Right renal cortex interstitium (tissue), 3 donors: ENCODE measurements at regions not wholly inside any gene's neighbourhood (a gene's known extent, or its start where the extent isn't known, plus 50 kb on each side); places are given as distances from the start of the nearest gene placed in this dataset.
A peak's percentile ranks its signal among the peaks of the same experiment; 100 is the strongest.

ENCODE experiments used
- DNase-seq, 3 donors: peaks; one replicate each; pipeline ENCODE4 v3.0.0-alpha.2; 2013; ENCODE audit warnings: low read depth in 3 of 3, low spot score in 2 of 3

DNA sequence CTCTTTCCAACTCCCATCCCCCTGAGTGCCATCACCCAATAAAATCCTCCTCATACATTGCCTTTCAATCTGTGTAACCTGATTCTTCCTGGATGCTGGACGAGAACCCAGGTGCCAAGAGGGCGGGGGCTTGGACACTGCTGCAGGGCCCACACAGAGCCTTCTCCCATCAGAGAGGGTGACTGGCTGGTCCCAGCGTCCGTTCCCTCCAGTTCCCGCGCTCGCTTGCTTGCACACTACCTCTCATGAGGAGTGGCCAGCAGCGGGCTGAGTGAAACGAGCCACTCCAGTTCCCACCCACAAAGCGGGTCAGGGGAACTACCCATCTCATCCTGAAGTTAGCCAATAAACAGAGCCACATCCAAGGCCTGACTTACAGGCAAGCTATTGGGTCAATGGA lies 602.6 kb upstream of the ADAMTS16 start:
- no peak for DNase-seq

DNA sequence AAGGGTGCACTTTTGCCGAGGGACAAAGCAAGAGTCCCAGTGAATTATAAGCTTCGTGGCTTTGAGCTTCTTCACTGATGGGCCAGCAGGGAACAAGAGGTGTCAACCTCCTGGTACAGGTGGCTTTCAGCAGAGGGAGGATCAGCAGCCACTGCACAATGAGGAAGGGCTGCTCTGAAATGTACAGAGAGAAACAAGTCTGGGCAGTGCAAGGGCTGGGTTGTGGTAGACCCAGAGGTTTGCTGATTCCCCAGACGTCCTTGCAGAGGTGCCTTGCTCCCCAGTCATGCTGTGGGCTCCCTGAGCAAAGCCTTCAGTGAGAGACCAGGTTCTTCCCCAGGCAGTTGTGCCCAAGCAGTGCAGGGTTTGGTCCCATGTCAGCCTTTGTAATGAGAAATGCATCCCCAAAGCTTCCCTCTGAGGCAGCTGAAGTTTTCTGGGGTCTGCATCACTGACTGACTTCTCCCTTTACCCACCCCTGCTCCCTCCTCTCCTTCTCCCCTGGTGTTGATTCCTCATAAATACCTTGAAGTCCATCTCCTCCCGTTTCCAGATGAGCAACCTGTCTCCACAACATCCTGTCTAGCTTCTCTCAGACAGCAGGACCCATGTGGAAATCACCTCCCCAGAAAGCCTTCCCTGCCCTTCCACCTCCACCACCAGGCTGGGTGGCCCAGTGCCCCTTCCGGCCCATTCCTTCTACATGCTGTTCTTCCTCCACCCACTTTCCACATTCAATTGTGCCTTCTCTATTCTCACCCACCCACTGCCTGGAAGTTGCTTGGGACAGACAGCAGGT lies 599.6 kb upstream of the ADAMTS16 start:
- no peak for DNase-seq

DNA sequence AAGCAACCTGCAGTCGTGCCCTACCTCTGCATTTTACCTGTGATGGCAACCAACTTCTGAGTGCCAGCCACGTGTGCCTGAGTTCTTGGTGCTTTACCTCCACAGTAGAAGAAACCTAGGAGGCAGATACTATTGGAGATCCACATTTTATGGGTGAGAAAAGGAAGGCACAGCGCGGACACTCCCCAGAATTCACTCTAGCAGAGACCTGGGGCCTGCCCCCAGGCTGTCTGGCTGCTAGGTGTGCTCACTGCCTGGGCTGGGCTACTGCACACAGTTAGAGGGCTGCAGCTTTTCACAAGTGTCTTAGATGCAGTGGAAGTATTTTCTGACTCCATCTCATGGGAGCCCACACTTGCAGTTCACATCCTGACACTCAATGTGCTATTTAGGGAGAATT lies 598.8 kb upstream of the ADAMTS16 start:
- no peak for DNase-seq

DNA sequence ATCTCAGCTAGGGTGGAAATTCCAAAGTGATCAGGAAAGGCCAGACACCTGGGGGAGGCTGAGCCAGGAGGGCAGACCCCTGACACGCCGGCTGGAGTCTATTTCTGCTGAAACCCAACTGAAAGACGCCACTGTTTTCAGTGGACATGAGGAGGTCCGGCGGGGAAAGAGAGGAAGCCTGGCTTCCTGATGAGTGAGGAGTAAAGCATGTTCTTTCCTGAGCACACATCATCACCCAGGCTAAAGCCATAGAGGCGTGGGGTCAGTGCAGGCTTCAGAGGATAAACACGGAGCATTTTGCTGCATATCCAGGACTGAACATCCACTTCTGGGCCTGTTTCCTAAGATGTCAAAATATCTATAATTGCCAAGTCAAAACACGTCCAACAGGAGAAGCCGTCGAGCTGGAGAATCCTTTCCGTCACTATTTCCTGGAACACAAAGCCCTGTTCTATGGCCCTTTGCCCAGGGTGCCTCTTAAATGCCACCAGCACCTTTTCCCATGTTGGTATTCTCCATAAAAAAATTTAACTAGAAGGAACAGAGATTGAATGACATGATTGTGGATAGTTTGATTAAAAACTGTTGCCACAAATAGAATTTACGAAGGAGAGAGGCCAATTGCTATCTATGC lies 597.9 kb upstream of the ADAMTS16 start:
- DNase-seq, result no peak

DNA sequence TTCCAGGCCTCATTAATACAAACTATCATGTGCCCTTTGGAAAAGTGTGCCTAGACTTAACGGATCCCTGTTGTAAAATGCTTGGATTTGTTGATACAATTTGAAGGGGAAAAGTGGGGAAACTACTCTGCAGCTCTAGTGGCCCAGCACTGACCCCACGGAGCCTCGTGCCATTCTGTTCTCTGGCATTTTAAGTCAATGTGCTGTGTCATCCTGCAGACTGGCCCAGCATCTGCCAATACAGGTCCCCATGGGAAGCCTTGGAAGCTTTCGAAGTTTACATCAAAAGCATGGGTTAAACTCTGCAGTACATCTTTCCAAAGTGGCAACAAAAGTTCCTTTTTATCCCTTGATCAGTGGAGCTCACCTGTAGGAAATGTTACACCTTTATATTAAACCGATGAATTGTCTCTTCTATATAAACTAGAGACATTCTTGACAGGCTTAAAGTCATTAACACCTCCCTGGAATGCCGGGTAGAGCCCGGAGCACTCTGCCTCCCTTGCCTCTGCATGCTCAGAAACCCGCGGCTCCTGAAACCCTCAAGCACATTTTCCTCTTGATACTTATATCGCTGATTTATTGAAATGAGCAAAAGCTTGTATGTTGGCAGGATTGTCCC lies 596.0 kb upstream of the ADAMTS16 start:
- DNase-seq, result no peak

GRCh38 chr5:4547547-4547946 lies 592.6 kb upstream of the ADAMTS16 start:
- no peak for DNase-seq

DNA sequence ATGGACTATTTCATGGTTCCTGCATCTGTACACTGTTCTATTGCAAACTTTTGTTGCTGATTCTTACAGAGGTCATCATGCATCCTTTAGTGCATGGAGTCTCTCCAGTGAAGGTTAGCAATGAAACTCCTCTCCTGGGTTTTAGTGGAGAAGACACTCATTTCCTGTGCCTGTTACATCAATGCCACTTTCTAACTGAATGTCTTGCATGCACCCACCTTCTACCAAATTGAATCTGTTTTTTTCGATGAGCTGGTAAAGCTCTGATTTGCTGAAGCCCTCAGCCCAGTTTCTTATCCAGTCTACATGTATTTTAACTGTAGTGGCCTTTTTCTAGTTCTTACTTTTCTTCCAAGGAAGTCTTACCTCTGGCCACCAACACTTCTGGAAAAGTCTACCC lies 591.8 kb upstream of the ADAMTS16 start:
- DNase-seq, result no peak

- no peak for DNase-seq
These were observed 590.8 kb upstream of the ADAMTS16 start for GRCh38 chr5:4549351-4549750.

DNA sequence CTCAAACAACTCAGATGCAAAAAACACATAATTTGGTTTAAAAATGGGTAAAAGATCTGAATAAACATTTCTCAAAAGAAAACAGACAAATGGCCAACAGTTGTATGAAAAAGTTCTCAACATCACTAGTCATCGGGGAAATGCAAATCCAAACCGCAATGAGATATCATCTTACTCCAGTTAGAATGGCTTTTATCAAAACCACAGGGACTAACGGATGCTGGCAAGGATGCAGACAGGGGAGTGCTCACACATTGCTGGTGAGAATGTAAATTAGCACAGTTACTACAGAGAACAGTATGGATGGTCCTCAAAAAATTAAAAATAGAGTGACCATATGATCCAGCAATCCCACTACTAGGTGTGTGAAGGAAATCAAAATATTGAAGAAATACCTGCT lies 589.1 kb upstream of the ADAMTS16 start:
- no peak for DNase-seq

DNA sequence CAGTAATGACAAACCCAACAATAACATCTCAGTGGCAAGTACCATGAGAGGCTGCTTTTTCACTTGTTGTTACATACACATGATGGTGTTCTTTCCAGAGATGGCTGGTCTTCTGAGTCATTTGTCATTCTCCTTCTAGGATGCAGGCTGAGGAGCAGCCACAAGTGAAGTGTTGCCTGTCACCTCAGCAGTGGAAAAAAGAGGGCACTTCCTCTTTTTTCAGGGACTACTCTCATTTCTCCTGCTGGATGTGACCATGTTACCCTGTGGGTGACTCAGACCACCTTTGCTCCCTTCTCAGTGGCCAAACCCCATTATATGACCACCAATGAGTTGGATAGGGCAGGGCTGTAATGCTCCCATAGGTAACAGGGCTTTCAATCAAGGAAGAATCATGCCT lies 587.0 kb upstream of the ADAMTS16 start:
- no peak for DNase-seq

DNA sequence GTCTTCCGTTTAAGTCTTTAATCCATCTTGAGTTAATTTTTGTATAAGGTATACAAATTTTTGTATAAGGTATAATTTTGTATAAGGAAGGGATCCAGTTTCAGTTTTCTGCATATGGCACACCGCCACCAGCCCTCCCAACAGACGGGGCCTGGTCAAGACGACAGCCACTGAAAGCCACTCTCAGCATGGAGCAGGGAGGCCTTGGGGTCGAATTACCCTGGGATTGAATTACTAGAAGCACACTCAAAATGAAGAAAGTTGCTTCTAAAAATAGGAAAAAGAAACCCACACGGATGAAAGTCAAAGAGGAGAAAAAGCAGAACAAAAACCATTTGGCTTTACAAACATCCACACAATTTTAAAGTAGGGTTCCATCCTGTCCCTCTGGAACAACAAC lies 586.2 kb upstream of the ADAMTS16 start:
- DNase-seq, result peak in 1 of 3 donors; percentile 10

- DNase-seq, result no peak
These were observed 584.3 kb upstream of the ADAMTS16 start for GRCh38 chr5:4555725-4556285.

DNA sequence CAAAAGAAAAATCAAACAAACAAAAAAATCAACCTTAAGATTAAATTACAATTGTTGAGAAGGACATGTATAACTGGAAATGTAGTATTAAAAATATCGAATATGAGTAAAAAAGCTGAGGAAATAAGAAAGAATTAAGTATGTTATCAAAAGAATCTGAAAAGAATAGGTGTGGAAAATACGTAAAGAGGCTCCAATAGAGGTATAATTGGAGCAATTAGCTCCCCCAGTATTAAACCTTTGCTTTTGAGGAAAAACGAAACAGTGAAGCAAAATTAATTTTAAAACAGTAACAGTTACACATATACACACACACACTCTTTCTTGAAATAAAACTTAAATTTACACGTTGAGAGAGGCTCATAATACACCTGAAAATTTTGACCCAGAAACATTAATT lies 578.7 kb upstream of the ADAMTS16 start:
- no peak for DNase-seq

DNA sequence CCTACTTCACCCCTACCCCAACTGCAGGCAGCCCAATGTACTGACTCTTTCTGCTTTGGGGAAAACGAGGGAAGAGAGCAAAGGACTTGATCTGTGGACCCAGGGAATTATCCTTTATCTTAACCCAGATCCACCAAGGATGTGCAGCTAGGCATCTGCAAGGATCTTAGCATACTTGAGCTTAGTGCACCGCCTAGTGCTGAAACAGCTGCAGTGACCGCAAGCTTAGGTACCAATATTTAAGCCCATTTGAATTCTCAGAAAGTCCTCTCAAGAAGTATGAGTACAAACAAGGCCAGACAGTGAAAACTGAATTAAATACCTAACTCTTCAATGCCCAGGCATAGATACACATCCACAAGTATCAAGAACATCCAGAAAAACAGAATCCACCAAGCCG lies 576.7 kb upstream of the ADAMTS16 start:
- DNase-seq, result no peak

DNA sequence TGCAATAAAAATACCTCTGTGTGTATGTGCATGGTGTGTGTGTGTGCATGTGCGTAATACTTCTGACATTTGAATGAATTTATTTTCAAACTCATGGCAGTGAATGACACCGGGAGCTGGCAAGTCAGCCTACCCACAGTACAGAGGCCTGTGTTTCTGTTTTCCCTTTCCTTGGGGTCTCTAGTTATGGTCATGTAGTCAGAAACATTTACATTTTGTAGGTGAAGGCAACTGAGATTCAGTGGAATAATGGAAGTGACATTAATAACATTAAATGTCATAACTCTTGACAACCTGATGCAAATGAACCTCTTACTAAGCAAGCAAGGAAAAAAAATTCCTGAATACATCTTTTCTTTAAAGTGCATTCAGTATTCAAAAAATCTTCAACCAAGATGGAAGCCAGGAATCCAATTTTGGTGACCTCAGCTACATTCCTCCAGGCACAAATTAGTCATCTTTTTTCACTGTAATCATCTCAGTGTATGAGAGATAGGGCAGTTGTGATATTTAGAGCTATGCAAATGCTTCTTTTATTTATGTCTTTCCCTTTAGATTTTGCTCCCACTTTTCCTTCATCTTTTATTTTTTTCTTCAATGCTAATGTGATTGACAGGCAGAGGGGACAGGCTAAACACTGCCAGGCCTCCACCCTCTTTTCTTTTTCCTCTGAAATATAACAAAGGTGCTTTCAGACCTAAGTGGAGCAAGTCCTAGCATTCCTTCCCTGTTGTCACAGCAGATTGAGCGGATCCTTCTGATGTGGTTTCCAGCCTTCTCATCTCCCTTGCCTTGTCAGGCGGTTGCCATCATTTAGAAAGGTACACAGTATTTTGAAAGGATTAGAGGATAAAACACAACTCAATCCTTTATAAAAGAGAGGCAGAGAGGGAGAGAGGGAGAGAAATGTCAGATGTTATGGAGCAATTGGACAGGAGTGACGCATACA lies 569.8 kb upstream of the ADAMTS16 start:
- DNase-seq, result no peak

- no peak for DNase-seq
These were observed 568.7 kb upstream of the ADAMTS16 start for GRCh38 chr5:4571248-4571948.

GRCh38 chr5:4572311-4573100 lies 567.6 kb upstream of the ADAMTS16 start:
- DNase-seq, result no peak

DNA sequence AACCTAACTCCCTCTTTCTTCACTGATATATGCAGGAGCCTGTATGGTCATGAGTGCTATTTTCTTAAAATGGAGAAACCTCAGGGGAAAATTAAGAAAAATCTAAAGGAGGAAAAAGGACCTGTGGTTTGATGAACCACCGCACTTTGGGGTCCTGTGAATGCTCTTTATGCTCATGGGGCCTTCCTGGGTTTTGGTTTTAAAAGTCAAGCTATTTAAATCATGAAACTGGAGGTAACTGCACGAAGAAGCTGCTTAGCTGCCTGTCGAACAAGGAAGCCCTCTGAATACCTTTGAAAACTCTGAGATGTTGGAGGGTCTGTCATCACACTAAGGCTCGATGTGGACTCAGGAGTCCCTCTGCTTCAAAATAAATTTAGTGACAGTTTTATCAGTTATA lies 564.5 kb upstream of the ADAMTS16 start:
- no peak for DNase-seq

- DNase-seq, result no peak
These were observed 563.9 kb upstream of the ADAMTS16 start for GRCh38 chr5:4576161-4576748.
